Jurkat, Clone E6-1 (cell line): ENCODE measurements at regions not wholly inside any gene's neighbourhood (a gene's known extent, or its start where the extent isn't known, plus 50 kb on each side); places are given as distances from the start of the nearest gene placed in this dataset.
"Not testable (repeated sequence)": the region's sequence is repeated elsewhere in the genome, so short reads cannot be mapped to it uniquely, and the experiment has no call there.

Experiments
- DNase-seq: peaks from one replicate; pipeline ENCODE4 v3.0.0-alpha.2; 2011; ENCODE audit warnings: low read depth, low spot score
- H3K4me3 ChIP-seq: 2 replicates; pipeline ENCODE4 v1.5.1; 2011; ENCODE audit warnings: mild to moderate bottlenecking, low read length, control low read depth, moderate library complexity

DNA sequence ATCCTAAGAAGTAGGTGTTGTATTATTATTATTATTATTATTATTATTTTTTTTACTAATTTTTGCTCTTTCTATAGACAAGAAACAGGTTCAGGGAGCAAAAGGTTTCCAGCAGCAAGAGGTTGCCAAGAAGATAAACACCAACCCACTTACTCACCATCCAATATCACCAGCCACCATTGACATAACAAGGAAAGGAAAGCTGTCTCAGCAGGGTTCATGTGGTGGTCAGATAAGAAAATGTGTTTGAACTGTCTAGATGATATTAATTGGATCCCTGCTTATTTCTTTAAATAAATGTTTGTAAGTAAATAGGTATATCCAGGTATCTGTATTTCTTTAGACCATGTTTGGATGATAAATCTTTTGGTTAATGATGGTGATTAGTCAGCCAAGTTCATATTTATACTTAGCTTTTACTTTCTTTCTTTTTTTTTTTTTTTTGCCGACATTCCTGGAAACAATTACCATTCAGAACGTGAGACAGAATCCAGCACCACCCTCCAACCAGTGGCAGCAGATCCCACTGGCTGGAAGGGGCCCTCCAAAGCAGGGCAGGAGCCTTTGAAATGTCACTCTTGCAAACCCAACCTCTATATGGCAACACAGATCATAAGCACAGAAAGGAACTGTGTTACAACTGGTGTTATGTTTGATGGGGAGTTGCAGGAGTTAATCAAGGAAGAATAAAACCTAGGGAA lies 139.2 kb upstream of the ECI2 start:
- no peak for DNase-seq
- no peak overlapping the region for H3K4me3 ChIP-seq

DNA sequence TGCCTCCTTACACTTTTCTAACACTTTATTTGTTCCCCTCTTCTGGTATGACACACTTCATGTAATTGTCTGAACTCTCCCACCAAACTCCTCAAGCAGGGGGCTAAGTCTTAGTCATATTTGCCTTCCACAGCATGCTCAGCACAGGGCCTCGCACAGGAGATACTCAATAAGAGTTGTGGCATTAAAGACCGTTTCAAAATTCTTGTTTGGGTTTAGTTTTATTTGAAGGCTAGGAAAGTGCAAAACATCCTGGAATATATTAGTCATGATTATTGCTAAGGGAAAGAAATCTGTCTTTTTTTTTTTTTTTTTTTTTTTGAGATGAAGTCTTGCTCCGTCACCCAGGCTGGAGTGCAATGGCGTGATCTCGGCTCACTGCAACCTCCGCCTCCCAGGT lies 137.6 kb upstream of the ECI2 start:
- DNase-seq, result no peak
- H3K4me3 ChIP-seq, result no peak overlapping the region

DNA sequence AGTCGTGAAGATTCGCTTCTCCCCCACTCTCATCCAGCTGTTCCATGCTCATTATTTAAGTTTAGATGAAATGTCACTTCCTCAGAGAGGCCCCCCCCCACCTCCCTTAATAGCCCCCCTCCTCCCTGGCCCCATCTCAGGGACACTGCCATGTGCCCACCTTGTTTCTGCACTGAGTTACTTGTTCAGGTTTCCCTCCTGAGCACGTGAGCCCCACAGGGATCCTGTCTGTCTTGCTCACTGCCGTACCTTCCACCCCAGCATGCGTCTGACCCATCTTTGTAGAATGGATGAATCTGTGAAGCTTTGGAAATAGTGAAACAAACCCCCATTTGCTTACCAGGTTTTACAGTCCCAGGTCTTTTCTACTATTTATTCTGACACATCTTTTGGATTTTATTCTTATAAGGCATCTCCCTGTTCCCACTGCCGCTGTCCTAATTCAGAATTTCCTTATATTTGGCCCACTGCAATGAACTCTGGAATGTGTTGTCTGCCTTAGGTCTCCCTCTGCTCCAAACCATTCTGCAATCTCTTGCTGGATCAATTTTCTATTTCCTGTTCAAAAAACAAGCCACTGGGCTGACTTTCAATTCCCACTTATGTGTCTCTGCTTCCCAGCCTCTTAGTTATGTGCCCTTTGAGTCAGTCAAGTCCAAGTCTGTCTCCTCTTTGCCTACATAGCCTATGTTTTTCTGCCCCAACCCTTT lies 136.5 kb upstream of the ECI2 start:
- DNase-seq, result no peak
- no peak overlapping the region for H3K4me3 ChIP-seq

DNA sequence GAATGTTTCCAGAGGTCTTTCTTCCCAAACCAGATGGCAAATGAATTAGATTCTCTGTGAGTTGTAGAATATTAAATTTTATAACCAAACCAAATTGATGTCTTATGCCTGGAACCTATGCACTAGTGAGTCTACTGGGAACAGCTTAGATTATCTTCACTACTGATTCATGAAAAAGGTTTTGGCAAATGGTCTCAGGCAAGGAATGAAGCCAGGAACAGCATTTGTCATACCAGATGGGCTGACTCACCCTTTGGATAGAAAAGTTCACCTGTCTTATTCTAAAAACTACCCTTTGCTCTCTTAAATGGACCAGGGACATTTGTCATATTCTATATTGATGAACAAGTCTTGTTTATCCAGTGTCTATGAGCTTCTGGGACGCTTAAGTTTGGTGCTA lies 135.4 kb upstream of the ECI2 start:
- no peak overlapping the region for H3K4me3 ChIP-seq
- no peak for DNase-seq

DNA sequence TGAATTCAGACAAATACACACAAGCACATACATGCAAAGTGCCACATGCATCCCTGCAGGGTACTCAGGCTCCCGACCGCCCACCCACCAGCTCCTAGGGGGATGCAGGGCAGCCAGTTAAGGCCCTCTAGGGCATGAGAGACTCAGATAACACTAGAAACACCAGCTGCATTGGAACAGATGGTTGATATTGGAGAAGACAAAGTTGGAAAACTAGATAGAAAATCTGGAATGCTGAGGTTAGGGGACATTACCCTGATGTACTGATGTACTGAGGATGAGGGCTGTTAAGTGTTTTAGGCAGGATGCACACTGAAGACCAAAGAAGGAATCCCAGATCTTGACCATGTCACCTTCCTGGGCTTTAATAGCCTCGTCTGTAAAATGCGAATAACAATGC lies 134.6 kb upstream of the ECI2 start:
- H3K4me3 ChIP-seq, result no peak overlapping the region
- DNase-seq, result no peak

DNA sequence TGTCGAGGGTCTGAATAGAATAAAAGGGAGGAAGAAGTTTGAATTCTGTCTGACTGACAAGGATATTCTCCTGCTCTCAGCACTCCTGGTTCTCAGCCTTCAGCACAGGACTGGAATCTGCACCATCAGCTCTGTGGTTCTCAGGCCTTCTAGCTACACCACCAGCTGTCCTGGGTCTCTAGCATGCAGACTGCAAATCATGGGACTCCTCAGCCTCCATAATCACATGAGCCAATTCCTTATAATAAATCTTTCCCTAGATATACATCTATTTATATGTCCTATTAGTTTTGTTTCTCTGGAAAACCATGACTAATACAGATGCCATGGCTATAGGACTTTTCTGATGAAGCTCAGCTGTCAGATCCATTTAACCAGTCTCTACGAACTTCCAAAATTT lies 132.8 kb upstream of the ECI2 start:
- DNase-seq, result no peak
- H3K4me3 ChIP-seq, result no peak overlapping the region

DNA sequence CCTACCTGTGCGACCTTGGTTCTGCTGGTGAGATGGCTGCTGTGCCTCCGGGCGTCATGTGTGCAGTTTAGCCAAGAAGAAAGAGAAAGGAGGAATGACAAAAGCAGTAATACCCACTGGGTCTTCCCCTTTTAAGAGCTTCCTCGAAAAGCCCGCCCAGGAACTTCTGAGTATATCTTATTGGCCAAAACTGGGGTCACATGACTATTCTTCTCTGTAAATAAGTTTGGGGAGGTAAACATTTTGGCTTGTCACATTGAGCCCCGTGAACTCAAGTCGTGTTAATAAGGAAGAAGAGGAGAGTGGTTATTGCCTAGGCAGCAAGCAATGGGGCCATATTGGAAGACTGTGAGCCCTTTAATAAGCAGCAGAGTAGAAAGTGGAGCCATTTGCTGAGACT lies 130.4 kb upstream of the ECI2 start:
- no peak overlapping the region for H3K4me3 ChIP-seq
- no peak for DNase-seq

DNA sequence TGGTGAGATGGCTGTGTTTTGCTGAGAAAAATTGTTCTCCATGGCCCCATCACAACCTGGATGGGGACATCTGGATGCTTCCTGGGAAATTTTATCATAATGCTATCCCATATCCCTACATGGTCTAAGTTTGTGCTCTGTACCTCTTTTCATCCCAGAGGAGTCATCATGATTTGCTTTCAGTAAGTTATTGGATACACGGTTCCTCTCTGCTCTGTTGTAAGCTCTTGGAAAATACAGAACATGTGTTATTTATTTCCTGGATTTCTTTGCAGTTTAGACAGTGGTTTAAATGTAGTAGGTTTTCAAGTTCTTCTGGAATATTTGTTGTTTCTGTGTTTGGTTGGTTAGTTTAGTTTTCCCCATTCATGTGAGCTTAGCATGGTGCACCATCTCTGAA lies 129.2 kb upstream of the ECI2 start:
- H3K4me3 ChIP-seq, result no peak overlapping the region
- DNase-seq, result no peak

DNA sequence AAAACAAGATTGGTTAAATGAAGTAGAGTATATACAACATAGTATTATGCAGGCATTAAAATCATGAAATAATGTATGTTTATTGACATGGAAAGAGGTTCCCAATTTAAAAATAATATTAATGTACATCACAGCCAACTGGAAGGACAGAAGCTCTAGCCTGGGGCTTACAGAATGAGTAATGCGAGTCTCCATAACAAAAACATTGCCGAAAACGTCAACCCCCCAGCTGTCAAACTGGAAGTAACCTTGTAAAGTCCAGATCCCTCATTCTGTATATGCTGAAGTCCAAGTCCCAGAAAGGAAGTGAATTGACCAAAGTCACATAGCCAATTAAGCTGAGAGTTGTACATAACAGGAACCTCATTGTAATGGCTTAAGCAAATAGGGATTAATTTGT lies 128.7 kb upstream of the ECI2 start:
- no peak overlapping the region for H3K4me3 ChIP-seq
- DNase-seq, result no peak

DNA sequence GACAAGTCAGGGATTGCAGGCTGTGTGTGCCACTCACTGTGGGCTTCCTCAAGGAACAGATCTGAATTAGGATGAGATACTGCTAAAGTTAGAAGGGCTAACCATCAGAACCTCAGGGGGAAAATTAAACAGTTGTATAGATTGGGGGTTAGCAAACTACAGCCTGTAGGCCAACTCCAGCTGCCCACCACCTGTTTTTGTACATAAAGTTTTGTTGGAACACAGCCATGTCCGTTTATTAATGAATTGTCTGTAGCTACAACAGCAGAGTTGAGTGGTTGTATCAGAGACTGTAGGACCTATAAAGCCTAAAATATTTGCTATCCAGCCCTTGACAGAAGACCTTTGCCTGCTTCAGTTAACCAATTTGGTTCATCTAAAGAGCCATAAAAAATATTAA lies 127.2 kb upstream of the ECI2 start:
- no peak overlapping the region for H3K4me3 ChIP-seq
- DNase-seq, result no peak

DNA sequence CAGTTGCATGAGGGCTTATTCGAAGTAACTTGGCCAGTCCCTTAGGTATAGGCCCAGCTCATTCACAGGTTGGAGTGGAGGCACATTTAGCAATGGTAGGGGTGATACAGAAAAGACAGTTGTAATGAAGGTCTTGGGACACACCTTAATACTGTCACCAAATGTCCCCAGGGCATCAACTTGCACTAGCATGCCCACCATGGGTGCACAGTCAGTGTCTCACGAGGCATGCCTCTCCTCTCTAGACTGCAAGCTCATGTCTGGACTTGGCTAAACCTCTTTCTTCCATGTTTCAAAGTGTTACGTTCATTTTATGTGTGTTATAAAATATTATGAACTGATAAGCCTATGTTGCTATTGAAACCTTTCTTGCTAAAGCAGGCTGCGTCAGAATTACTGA lies 124.0 kb upstream of the ECI2 start:
- H3K4me3 ChIP-seq, result no peak overlapping the region
- no peak for DNase-seq

DNA sequence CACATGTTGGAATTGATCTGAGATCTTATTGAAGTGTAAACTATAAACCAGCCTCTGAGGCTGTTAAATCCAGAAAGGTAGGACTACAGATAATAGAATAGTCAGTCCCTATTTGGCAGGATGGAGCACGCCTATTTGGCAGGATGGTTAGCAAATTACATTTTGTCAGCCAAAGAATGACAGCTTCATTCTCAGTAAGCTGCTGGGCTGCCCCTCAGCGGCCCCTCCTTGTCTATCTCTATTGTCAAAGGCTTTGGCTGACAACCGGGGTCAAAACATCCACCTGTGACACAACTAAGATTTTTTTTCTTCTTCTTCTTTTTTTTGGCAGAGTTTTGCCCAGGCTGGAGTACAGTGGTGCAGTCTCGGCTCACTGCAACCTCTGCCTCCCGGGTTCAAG lies 123.4 kb upstream of the ECI2 start:
- no peak overlapping the region for H3K4me3 ChIP-seq
- no peak for DNase-seq

DNA sequence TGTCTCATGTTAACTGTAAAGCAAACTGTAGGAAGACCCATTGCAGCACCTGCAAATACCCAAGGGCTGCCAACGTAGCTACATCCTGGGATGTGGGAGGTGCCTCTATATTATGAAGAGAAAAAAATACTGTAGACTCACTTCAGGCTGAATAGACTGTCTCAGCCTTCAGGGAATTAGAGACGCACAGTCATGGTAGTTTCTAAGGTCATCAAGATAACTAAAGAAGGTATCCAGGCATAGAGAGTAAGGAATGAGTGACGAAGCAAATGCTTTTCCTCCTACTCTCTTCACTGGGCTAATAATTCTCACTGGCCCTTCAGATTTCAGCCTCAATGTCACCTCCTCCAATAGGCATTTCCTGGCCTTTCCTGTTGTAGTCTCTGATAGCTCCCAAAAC lies 121.6 kb upstream of the ECI2 start:
- H3K4me3 ChIP-seq, result no peak overlapping the region
- DNase-seq, result no peak

DNA sequence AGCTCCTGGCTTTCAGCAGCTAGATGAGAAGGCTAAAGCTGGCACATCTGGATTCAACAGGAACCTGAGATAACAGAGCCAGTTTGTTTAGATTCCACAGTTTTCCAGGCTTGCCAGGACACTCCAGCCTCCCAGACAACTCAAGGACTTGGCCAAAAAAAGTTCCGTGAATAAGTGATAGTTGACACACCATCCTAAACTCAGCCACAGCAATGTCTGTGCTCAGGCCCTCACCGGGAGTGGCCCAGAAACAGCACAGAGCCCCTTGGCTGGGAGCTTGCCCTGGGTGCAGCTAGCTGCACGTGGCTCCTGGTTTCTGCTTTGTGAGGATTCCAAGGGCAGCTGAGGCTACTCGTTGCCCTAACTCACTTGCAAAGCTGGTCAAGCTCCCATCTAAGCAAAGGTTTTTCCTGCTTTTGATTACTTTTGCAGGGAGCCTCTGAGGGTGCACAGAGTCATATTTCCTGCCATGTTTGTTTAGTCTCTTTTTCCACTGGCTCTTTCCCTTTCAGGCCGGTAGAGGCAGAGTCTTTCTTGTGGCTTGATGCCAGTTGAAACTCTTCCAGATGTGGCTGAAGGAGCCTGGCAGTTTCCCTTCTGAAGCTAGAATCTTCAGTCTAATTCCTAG lies 118.3 kb upstream of the ECI2 start:
- H3K4me3 ChIP-seq, result no peak overlapping the region
- peak; percentile 16 for DNase-seq

DNA sequence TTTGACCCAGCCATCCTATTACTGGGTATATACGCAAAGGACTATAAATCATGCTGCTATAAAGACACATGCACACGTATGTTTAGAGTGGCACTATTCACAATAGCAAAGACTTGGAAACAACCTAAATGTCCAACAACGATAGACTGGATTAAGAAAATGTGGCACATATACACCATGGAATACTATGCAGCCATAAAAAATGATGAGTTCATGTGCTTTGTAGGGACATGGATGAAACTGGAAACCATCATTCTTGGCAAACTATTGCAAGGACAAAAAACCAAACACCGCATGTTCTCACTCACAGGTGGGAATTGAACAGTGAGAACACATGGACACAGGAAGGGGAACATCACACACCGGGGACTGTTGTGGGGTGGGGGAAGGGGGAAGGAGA lies 117.1 kb upstream of the ECI2 start:
- DNase-seq, H3K4me3 ChIP-seq: not testable (repeated sequence)

DNA sequence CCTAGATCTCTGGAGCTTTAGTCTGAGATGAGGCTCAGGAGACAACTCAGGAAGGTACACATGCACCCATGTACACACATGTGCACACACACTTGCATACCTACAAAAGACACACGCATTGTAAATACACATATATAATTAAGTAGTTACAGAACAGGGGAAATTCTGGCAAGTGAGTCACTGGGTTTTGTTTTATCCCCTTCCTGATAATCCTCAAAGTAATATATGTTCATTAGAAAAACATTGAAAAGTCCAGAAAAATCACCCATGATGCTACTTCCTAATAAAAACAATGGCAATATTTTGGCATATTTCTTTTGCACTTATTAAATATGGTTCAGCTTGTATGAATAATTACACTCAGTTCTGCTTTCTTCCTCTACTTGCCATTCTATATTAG lies 115.3 kb upstream of the ECI2 start:
- no peak for DNase-seq
- H3K4me3 ChIP-seq, result no peak overlapping the region

DNA sequence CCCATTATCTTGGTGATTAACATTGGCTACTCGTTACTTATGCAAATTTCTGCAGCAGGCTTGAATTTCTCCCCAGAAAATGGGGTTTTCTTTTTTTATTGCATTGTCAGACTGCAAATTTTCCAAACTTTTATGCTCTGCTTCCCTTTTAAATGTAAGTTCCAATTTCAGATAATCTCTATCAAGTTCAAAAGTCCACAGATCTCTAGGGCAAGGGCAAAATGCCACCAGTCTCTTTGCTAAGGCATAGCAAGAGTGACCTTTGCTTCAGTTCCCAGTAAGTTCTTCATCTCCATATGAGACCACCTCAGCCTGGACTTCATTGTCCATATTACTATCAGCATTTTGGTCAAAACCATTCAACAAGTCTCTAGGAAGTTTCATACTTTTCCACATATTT lies 108.5 kb upstream of the ECI2 start:
- DNase-seq, H3K4me3 ChIP-seq: not testable (repeated sequence)

DNA sequence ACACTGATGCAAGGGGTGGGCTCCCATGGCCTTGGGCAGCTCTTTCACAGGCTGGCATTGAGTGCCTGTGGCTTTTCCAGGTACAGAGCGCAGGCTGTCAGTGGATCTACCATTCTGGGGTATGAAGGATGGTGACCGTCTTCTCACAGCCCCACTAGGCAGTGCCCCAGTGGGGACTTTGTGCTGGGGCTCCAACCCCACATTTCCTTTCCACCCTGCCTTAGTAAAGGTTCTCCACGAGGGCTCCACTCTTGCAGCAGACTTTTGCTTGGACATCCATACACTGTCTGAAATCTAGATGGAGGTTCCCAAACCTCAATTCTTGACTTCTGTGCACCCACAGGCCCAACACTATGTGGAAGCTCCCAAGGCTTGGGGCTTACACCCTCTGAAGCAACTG lies 107.9 kb upstream of the ECI2 start:
- no peak for DNase-seq
- H3K4me3 ChIP-seq, result no peak overlapping the region

DNA sequence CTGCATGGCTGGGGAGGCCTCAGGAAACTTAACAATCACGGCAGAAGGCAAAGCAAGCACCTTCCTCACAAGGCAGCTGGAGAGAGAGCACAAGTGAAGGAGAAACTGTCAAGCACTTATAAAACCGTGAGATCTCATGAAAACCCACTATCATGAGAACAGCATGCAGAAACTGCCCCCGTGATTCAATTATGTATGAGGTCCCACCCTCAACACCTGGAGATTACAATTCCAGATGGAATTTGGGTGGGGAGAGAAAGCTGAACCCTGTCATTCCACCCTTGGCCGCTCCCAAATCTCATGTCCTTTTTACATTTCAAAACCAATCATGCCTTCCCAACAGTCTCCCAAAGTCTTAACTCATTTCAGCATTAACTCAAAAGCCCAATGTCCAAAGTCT lies 107.2 kb upstream of the ECI2 start:
- H3K4me3 ChIP-seq, result no peak overlapping the region
- no peak for DNase-seq

DNA sequence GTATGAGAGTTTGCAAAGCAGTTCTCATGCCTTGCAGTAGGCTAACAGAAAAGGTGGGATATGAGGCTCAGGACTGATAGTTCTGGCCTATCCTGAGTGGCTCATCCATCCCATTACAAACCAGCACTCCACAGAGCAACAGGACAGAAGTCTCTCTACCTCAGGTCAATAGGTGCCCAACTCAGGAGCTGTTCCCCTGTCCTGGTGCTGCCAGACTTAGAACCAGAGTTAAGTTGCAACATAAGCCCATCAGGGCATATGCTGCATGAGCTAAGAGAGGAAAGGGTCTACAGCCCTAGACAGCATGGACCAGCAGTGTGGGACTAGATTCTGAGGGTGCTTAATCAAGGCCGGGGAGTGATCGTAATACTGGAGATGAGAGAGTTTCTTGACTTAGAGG lies 104.8 kb upstream of the ECI2 start:
- DNase-seq, result no peak
- H3K4me3 ChIP-seq, result no peak overlapping the region
